NCI-H2107 treated with DMSO at 0.1 percent for 48 hours (cell line): ENCODE measurements at regions not wholly inside any gene's neighbourhood (a gene's known extent, or its start where the extent isn't known, plus 50 kb on each side); places are given as distances from the start of the nearest gene placed in this dataset.

Source experiments
- DNase-seq: peaks from one replicate; lab custom pipeline; 2025; ENCODE audit not compliant: unreplicated experiment; lab: John Stamatoyannopoulos, UW

DNA sequence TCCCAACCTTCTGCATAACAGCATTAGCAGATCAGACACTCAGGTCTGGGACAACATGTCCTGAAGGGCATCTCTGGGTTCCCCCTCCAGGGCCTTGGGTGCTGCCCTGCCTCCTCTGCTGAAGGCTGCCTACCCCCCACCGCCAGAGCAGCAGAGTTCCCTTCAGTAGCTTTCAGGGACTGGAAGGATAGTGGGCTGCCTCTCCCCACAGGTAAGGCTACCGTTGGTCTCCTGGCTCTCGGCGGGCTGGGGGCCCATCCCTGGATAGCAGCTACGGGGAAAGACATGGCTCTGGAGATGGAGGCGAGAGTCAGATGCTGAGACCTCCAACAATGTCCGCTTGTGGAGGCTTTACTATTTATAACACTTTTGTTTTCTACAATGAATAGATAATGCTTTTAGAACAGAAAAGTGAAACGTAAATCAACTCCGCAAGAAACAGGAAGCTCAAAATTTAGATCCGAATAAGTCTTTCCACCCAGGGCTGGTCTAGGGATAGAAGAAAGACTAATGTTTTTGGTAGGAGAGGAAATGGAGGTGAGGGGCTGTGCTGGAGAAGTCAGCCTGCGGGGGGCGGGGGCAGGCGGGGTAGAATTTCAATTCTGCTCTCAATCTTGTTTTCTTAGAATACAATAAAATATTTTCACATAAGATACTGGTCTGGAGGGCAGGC, 58.4 kb downstream of the ARL4C start:
- DNase-seq = peak; percentile 61

DNA sequence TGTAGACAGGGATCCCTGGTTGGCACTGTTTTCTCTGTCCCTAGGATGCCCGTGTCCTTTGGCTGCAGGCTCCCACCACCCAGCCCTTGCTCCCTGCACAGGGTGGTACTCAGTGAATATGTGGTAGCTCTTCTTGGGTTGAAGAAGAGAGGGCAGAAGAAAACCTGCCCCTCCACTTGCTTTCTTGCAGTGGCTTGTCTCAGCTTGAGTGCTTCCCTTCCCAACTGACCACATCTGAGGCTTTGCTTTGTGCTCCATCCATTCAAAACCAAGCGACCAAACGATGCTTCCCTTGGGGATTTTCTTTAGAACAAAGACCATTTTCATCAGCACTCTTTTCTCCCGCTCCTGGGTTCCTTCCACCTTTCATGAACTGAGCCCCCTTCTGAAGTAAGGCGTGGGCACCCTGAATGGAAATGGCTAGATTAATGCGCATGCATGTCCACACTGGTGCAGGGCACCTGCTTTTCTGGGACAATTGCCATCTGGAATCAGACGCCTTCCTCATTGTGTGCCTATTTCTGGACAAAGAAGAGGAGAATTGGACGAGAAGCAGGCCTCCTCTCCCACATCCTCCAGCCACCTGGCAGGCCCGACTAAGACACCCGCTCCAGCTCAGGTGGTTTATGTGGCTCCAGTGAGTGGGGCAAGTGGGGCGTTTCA, 59.1 kb downstream of the ARL4C start:
- peak; percentile 98 for DNase-seq

DNA sequence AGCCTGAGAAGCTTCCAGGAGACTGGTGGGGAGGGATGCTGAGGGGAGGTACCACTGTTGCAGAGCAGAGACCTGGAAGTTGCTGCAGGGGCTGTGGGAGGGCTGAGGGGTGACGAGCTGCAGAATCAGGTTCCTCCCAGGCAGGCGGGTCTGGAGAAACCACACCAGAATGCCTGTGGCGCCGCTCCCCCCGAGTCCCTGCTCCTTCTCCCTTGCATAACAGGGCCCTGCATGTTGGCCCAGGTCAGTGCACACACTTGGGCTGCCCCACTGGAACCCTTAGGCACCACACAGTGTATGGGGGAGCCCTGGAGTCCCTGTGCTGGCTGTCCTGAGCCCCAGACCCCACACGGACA, 60.4 kb downstream of the ARL4C start:
- DNase-seq = no peak

DNA sequence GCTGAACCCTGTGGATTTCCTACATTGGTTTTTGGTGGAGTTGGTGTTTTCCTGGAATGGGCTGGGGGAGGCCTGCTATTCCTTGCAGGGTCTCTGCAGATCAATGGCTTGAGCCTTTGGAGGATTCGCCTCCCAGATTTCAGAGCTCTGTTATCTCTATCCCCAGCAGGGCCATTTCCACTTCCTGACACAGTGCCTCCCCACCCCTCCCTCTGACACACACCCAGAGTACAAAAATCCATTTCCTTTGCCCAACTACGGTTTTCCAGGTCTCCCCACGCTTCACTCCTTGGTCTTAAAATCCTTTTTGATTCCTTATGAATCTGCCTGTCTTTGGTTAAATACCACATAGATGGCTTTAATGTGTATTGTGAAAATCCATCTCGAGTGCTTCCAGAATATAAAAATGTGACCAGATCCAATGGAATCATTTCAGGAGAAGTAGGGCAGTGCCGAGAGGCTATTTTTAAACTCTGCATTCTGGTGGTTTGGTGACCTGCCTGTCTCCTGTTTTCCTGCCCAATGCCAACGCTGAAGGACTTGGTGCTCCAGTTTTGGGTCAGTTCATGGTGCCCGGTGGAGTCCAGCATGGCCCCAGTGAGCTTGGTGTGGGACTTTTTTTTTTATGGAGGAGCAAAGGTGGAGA, 60.9 kb downstream of the ARL4C start:
- DNase-seq = no peak

DNA sequence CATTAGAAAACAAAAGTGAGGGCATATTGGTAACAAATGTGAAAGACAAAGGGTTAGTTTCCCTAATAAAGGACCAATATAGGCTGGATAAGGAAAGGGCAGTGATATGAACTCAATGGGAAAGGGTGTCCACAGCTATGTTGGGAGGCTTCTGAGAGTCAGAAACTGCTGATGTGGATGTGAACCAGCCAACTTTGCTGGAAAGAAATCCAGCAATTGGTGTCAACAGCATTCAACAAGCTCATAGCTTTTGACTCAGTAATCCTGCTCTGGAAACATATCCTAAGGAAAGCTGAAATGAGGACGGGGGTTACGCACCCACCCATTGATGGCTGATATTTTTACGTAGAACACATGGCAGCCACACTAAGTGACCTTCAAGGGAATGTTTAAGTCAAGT, 63.7 kb downstream of the ARL4C start:
- DNase-seq = no peak

DNA sequence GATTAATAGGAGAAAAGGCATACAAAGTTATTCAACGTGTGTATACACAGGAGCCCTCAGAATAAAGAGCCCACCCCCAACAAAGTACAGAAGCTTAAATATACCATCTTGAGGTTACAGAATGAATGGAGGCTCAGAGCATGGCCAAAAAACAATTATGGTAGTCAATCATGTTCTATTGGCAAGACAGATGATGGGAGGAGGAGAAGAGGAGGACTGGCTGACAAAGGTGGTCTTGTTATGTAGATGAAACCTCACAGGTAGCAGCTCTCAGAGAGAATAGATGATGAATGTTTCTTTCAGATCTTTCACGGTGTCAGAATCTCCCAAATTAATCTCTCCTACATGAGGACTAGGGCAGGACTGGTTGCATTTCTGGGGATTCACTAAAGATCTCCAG, 66.0 kb downstream of the ARL4C start:
- DNase-seq = no peak

DNA sequence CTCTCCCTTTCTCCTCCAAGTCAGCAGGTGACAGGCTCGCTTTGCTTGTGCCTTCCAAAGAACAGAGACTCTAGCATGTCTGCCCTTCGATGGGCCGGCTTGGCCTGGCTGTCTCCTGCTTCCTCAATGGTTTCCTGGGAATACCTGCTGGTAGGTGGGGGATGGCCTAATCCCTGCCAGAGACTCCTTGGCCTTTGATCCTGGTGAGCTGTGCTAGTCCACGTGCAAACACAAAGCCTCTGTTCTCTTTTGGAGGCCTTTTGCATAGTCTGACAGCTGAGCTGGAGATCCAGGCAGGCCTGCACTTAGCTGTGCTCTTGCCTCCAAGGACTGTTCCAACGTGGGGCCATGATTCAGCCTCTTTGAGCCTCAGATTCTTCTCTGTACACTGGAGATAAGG, 67.6 kb downstream of the ARL4C start:
- no peak for DNase-seq

DNA sequence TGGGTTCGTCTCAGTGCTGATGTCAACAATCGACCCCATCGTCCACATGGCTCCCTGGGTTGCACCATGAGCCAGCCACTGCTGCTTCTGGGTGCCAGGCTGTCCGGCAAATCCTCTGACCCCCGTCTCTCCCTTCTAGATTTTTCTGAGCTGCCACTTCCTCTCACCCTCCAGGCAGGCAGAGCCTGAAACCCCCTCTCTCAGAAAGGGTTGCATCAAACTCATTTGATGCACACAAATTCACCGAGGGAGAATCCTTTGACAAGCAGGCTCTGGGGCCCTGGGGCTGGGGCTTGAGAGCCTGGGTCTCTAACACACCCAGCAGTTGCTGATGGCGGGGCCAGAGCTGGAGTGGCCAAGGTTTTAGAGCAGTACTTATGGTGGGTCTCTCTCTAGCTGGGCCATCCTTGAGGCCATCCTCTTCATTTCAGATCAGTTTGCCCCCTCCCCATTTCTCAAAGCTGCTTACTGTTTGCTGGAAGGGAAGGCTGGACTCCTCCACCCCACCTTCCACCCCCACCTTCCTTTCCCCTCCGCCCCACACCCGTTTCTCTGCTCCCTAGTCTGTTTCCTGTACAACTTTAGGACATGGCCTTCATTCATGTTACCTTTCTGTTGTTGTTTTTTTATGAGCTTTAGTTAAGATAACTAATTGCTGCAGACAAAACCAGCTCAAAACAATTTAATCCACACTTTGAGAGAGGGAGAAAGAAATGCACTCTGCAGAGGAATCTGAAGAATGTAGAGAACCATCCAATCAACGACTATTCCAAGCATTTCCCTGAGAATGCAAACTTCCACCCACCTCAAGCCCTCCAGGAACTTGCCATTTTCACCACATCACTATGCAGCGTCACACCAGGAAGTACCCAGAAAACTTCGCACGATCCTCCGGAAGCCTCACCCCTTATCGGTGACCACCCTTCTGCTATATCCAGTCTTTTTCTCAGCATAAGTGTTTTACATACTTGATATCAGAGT, 69.5 kb downstream of the ARL4C start:
- no peak for DNase-seq

DNA sequence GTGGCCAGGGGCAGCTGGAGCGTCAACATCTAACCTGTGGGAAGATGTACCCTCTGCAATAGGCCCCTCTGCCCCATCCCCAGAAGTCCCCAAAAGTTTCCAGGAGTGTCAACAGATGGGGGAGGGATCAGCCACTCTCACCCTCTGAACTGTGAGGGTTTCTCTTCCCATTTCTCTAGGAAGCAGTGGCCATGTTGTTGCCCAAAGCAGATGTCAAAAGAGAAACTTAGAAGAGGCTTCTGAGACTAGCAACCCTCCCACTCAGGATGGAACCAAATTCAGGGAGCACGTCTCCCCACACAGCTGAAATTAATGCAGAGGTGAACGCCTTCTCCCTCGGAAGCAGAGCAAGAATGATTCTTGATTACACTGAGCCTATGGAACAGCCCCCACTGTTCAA, 70.3 kb downstream of the ARL4C start:
- no peak for DNase-seq

DNA sequence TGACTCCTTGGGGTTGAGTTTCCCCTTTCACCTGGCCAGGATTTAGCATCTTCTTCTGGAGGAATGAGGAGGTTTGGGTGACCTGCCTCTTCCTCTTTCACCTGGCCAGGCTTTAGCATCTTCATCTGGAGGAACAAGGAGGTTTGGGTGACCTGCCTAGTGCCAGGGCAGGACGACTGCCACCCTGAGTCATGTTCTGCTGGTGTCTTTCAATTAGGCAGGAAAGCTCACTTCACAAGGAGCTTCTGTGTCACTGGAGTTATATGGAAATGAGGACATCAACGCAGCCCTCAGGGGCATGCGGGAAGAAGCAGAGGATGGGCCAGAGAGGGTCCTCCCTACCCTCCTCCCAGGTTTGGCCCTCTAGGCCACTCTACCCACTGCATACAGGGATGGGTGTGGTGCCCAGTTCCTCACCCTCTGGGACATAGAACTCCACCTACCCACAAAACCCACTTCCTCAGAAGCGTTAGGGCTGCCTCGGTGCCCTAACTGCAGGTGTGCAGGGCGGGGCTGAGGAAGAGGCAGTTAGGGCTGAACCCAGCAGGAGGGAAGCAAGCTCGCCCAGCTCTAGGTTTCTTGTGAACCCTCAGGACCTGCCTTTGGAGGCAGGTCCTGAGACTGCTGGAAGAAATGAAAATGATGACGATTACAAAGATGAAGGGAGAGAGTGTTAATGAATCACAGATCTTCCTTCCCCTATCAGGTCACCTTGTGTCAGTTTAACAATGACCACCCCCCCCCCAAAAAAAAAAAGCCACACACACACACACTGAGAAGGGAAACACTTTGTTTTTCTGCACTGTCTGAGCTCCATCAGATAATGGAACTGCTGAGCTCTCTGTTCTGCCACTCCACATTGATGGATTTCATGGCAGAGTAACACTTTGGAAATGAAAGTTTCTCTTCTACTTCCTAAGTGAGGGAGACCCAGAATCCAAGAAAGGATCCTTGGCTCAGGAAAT, 71.0 kb downstream of the ARL4C start:
- no peak for DNase-seq

DNA sequence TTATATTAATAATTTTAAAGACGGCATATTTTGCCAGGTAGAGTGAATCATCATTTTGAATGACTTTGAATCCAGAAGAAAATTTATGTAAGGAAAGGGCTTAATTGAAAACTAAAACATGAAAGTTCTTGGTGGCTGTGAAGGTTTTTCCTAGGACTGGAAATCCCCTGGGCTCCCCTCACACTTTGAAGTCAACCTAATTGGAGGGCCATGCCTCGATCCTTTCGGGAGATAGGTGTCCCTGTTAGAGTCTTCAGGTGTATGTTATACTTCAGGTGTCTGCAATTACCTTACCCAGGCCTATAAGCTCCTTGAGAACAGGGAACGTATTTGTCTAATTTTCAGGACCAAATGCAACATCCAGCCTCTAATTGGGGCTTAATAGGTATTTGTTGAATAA, 73.0 kb downstream of the ARL4C start:
- no peak for DNase-seq

DNA sequence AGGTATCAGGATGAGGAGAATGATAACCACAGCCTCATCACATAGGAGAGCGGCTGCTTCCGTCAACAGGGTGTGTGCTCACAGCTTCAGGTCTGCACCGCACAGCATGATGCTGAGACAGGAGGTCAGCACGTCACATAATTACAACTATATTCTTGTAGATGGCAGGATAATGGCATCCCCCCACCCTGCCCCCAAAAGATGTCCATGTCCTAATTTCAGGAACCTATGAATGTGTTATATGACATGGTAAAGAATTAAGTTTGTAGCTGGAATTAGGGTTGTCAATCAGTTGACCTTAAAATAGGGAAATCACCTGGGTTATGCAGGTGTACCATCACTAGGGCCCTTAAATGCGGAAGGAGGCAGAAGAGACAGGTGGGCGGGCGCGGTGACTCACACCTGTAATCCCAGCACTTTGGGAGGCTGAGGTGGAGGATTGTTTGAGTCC, 73.9 kb downstream of the ARL4C start:
- DNase-seq = no peak

DNA sequence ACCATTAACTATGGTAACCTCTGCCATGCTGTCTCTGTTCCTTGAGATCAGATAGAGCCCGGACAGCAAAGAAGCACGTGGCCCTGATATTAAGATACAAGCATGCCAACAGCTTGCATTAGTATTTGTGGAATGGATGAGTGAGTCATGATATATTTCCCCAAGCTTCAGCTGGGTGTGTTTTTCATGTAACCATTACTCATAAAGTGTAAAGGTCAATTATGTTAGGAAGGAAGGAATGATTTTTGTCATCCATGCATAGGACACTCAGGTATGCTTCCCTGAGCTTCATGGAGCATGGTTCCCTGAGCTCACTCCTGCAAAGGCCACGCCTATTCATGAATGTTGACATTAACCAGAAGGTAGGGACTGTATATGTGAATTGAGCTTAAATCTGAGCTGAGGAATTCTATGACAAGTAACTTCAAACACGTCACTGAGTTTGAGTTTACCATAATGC, 74.6 kb downstream of the ARL4C start:
- DNase-seq = no peak

DNA sequence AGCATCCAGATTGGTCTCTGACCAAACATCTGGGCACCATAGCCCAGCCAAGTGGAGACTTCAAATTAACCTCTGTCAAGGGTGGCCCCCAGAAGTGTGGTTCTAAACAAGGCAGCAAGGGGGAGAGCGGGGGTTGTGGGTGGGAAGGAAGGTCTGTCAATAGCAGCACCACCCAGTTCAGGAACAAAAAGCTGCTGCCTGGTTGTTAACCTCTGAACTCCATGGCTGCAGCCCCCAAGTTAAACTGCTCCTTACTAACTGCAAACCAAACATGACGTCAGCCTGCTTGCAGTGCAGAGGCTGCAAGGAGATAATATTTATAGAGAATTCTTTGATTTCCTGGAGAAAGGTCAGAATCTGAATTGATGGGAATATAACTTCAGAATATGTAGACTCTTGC, 76.5 kb downstream of the ARL4C start:
- DNase-seq = no peak

DNA sequence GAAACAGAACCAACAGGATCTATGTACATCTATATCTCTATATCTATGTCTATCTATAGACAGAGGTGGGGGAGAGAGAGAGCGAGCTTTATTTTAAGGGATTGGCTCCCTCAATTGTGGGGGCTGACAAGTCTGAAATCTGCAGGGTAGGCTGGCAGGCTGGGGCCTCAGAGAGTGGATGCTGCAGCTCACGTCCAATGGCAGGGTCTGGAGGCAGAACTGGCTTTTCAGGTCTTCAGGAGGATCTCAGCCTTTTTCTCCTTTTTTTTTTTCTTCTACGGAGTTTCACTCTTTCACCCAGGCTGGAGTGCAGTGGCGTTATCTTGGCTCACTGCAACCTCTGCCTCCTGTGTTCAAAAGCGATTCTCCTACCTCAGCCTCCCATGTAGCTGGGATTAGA, 77.2 kb downstream of the ARL4C start:
- DNase-seq = no peak

DNA sequence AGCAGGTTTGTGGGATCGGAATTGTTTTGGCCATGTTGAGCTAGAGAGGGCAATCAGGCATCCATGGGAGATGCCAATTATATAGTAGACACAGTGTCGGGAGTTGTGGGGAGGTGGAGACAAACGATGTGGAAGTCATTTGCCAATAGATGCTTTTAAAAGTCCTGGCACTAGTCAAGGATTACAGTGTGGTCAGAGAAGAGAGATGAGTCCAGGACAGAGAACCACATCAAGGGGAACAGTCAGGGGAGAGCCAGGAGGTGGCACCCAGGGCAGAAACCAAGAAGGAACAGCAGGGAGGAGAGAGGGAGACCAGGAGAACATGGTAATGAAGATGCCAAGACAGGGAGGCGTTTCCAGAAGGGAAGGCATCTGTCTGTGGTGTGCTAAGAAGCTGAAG, 81.2 kb downstream of the ARL4C start:
- DNase-seq = no peak

DNA sequence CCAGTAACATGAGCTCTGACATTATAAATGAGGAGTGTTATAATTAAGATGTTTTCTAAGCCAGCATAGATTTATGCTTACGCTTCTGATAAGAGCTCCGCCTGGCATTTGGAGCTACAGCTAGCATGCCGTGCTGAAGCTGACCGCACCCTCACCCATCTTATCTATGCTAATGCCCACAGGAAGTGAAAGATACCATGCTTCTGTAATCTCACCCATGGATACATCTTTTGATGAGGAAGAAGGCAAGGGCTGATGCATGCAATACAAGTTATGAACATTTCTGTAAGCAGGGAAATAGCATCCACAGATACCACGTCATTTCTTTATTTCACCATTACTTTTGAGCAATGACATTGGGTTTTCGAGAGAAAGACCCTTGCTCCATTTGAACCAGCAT, 82.3 kb downstream of the ARL4C start:
- DNase-seq = no peak

DNA sequence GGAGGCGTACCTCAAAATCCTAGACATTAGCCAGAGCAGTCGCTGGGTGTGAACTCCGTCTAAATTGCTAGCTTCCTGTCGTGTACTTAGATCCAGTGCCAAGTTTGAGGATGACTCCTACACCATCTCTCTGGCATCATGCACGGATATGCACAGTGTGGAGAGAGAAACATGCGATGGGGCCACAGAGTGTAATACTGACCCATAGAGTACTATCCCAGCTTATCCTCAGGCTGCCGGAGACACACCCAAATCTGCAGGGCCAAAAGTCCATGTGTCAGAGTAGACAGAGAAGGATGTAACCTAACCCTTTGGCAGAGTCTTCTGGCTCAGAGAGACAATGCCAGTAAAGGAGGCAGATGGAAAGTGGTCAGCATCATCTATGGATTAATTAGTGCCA, 84.2 kb downstream of the ARL4C start:
- no peak for DNase-seq

DNA sequence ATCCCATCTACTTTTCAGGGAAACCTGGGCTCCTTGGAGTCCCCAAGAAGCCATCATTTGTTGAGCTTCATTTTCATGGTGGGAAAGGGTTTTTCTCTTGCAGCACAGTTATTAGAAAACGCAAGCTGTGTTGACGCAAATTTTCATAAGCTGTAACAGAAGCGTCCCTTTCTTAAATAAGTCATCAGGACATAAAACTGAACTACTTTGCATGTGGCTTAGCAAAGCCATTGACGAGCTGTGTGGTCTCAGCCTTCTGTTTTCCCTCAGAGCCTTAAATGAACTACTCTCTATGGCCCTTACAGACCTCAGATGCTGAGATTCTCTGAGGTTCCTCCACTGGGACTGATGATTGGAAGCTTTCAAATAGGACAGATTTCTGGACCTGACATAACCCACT, 85.1 kb downstream of the ARL4C start:
- no peak for DNase-seq

DNA sequence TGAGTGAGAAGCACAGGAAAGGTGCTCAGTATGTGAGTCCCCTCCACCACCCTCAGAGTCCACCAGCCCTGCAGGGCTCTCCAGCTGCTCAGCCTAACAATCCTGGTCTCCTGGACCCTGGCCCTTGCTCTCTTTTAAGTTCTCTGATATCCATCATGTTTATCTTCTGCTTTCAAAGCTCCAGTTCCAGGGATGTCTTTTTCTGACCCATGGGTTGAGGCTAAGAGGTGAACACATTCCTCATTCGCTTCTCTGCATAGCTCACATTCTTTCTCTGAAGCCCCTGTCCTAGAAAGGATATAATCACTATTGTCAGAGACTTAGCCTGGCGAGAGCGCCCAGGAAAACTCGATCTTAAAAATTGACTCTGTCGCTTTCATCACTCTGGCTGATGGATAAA, 86.4 kb downstream of the ARL4C start:
- no peak for DNase-seq
